Skeletal muscle cell (primary cell): ENCODE measurements at regions not wholly inside any gene's neighbourhood (a gene's known extent, or its start where the extent isn't known, plus 50 kb on each side); places are given as distances from the start of the nearest gene placed in this dataset.
A peak's percentile ranks its signal among the peaks of the same experiment; 100 is the strongest.

Source experiments
- DNase-seq: peaks from one replicate; pipeline ENCODE4 v3.0.0-alpha.2; 2010; ENCODE audit warnings: low read depth
- H3K4me3 ChIP-seq: 2 replicates; pipeline ENCODE4 v1.5.1; 2011; ENCODE audit warnings: low read depth, mild to moderate bottlenecking, control low read depth, low read length, moderate library complexity

DNA sequence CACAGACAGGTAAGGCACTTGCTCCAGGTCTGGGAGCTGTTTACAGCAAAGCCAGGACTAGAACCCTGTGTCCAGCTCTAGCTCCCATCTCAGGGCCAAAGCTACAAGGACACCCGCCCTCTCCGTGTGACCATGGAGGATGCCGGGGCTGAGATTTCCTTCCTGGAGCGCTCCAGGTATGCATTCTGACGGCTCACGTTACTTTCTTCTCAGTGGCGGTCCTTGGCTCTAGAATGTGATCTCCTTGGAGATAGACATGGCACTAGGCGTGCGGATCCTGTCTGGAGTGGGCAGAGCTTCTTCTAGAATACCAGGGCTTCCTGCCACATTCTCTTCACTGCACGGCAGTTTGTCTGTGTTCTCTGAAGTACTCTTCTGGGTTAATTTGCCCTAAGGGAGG, 185.7 kb downstream of the OPA1 start:
- DNase-seq: no peak
- H3K4me3 ChIP-seq: no peak overlapping the region

DNA sequence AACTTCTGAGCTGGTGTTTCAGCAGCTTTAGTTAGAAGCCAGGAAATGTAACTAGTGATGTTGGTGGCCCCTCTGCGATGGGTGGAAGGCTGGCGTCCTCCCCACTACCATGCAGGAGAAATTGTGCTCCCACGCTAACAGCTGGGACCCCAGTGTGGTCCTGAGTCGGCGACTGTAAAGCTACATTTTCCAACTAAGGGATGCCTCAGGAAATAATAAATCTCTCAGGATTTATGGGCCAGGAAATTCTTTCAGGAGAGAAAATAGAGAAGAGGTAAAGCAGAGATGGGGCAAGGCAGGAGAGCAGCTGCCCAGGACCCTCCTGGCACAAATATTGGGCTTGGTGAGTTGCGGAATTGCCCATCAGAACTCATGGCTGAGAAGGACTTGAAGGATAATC, 186.9 kb downstream of the OPA1 start:
- no peak overlapping the region for H3K4me3 ChIP-seq
- DNase-seq: no peak

DNA sequence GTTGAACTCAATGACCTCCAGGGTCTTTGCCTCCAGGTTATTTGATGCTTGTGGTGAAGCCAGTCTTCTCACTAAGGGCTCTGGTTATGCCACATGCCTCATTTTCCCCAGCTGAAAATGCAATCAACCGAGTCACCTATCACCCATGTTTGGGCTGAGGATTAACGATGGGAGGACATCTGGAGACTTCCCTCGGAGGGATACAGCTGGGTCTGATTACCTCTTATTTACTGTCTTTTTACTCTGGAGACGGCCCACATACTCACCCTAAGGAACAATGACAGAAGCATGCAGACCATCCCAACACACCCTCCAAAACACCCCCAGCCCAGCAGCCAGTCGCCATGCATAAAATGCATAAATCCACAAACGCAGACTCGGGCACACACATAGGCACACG, 187.4 kb downstream of the OPA1 start:
- no peak for DNase-seq

DNA sequence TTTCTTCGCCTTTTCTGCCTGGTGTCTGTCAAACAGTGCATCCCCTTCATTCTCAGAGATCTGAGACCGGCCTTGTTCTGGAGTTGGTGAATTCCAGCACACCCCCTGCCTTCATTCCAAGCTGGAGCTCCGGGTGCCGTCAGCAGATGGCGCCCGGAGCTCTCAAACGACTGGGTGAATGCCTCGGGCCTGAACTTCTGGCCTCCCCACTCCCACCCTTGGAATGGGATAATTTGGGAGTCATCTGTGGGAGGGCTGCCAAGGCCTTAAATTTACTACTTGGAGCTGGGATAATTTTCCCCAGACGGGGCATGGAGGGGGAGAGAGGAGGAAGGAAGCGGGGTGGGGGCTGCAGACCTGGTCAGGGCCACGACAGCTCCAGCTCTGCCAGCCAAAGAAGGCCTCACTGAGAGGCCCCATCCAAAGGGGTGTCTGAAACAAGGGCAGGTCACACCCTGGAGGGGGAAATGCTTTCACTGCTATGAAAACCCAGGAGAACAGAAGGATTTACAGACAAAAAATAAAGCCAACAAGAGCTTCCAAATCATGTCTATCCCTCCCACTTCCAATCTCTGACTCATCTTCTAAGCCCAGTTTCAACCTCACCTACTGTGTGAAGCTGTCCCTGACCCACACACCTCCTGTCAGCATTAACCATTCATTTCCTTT, 187.9 kb downstream of the OPA1 start:
- peak; percentile 42 for DNase-seq
- H3K4me3 ChIP-seq: no peak overlapping the region

More for the DNA sequence above, 187.4 kb downstream of the OPA1 start:
- H3K4me3 ChIP-seq: no peak overlapping the region

DNA sequence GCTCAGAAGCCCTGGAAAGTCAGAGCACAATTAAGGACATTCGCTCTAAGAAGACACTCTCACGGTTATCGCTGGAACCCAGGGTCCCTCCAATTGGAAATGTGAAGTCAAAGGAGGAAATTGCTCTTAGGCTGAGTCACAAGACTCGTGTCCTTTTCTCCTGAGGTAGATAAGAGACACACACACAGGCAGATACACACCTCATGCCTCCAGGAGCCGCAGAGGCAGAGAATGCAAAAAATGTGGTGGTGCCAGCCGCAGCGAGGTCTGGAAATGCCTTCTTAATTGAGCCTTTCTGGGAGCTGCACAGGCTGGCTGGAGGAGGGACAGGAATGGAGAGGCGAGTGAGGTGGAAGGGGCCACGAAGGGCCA, 189.3 kb downstream of the OPA1 start:
- DNase-seq: no peak

DNA sequence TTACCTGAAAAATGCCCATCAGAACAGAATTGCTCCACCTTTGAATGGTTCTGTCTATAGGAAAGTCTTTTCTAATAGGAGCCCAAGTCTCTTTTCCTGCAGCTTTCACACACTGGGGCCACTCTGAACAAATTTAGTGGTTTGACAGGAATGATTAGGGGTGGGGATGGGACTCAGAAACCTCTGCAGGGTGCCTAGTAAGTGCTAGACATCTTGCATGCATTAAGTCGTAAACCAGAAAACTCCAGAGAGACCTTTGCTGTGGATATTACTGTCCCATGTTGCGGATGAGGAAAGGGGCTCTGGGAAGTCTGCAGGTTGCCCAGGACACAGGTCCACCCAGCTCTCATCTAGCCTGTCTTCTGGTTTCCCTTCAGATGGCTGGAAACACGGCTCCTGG, 189.7 kb downstream of the OPA1 start:
- DNase-seq: no peak
- H3K4me3 ChIP-seq: no peak overlapping the region

More for the DNA sequence above, 189.3 kb downstream of the OPA1 start:
- H3K4me3 ChIP-seq: no peak overlapping the region

DNA sequence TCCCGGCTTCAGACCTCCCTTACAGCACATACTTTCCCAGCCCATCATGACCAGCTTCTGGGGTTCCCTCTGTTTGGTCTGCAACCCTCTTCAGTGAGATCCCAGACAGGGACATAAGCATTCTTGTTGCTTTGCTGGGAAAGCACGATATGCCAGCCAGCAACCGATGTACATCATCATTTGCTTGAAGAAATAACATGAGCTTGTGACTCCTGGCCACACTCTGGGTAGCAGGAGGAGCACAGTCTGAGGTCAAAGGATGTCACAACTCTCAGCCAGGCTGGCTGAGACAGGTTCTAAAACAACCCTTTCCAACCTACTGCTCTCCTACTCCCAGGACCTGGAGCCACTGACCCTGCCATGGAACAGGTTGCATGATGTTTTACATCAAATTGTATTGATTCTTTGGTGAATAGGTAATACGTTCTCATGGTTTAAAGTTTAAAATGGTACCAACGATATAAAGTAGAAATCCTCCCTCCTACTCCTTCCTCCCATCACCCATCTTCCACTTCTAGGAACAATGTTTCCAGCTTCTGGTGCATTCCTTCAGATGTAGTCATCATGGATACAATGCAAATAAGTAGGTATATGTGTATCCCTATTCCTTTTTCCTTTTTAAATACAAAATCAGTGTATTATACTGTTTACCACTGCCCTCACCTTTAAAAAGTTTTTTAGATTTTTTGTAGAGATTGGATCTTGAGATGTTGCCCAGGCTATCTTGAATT, 190.3 kb downstream of the OPA1 start:
- DNase-seq: no peak
- no peak overlapping the region for H3K4me3 ChIP-seq

DNA sequence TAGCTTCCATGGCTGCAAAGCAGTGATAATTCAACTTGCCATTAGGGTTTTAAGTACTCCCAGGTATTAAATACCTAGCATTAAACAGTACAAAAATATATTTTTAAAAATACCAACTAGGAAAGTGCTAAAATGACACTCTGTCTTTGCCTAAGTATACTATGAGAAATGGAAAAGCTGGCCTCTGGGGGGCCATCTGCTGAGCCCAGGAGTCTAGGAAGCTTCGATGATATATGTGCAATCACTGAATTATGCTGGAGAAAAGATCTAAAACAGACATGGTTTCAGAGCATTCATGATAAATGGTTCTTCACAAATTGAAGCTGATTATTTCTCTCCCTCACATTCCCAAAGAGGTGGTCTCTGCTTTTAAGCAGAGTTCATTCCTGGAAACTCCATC, 191.8 kb downstream of the OPA1 start:
- H3K4me3 ChIP-seq: no peak overlapping the region
- DNase-seq: no peak

DNA sequence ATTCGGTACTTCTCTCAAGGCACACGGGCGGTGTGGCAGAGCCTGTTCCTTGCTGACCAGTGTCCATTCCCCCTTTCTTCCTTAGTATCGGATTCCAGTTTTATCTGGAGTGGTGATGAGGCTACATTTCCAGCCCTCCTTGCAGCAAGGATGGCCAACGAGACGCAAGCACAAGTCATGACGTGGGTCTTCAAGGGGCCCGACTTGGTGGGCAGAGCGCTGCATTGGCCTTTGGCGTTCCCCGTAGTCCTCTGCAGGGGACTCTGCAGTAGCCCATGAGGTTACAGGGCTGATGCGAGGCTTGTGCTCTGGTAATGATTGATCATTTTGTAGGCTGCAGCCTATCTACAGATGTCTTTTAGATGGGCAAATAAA, 194.5 kb downstream of the OPA1 start:
- H3K4me3 ChIP-seq: no peak overlapping the region

DNA sequence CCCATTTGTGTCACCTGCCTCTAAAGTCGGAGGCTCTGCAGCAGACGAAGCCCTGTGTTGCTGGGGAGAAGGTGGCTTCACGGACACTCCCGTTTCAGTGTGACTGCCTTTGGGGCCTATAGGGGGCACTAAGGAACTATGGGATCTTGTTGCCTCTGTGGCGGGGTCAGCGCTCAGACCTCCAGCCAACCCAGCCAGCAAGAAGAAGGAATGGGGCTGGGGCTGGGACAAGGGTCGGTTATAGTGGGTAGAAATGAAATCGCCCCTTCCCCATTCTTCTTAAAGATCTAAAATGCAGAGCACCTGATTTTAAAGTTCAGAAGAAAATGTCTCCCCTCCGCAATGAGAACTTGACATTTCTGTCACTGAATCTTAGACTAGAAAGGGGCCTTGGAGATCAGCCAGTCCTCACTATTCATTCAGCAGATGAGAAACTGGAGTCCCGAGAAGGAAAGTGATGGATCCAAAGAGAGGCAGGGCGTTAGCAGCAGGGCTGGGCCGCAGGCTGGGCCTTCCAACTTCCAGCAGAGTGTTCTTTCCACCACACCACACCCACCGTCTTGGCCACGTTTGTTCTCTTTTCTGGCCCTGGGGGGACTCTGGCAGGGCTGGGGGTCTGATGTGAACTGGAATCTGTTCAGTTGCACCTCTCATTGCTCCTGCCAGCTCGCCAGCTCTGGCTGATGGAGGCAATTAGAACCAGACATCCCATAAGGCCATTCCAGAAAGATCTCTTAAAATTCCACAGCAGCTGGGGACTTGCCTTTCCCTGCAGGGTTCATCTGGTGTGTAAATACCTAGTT, 195.4 kb downstream of the OPA1 start:
- DNase-seq: no peak
- no peak overlapping the region for H3K4me3 ChIP-seq

More for the DNA sequence above, 194.5 kb downstream of the OPA1 start:
- DNase-seq: no peak

DNA sequence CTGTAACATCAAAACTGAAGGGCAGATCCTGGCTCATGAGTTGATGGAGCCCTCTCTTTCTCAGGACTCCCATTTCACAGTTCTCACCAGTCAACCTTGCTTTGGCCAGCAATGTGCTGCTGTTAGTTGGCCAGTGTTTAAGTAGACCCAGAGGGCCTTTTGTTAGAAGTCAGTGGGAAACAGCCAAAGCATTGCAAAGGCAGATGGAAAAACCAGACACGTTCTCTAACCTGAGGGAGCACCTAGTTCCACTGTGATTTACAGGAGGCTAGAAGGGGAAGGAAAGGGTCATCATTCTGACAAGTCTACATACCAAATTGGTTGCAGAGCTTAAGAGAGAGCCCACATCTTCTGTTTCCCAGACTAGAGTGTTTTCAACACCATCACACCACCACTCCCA, 196.4 kb downstream of the OPA1 start:
- H3K4me3 ChIP-seq: no peak overlapping the region
- no peak for DNase-seq

DNA sequence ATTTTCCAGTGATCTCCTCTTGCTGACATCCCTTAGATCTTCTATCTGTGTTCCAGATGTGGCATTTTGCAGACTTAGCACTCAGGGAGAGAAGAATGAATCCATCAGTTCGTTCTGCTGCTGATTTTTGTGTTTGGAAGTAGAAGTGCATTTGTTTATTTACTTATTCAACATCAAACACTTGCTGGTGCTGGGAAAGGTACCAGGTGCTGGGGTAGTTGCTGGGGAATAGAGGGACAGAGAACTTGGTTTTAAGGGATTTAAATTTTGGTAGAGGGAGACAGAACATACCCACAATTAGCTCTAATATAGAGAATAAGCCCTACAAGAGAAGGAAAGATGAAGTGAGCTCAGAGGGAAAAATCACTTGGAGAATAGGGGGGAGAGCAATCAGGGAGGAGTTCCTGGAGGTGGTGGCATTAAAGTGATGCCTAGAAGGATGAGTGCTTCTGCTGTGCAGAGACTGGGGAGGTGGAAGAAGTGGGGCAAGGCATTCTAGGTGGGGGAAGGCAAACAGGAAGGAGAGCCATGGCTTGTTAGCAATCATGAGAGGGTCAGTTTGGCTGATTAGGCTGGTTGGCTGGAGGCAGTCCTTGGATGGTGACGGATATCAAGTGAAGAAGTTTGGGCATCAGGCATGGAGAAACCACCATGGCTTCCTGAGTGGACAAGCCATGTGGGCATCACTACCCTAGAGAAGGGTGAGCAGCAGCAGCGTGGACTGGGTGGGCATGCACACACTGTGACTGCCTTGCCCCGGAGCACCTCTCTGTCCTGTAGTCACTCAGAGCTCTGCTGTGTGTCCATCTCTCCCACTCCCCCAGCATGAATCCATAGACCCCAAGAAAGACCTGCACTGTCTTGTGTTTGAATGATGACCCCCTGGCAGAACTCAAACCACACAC, 197.3 kb downstream of the OPA1 start:
- H3K4me3 ChIP-seq: no peak overlapping the region
- DNase-seq: no peak

DNA sequence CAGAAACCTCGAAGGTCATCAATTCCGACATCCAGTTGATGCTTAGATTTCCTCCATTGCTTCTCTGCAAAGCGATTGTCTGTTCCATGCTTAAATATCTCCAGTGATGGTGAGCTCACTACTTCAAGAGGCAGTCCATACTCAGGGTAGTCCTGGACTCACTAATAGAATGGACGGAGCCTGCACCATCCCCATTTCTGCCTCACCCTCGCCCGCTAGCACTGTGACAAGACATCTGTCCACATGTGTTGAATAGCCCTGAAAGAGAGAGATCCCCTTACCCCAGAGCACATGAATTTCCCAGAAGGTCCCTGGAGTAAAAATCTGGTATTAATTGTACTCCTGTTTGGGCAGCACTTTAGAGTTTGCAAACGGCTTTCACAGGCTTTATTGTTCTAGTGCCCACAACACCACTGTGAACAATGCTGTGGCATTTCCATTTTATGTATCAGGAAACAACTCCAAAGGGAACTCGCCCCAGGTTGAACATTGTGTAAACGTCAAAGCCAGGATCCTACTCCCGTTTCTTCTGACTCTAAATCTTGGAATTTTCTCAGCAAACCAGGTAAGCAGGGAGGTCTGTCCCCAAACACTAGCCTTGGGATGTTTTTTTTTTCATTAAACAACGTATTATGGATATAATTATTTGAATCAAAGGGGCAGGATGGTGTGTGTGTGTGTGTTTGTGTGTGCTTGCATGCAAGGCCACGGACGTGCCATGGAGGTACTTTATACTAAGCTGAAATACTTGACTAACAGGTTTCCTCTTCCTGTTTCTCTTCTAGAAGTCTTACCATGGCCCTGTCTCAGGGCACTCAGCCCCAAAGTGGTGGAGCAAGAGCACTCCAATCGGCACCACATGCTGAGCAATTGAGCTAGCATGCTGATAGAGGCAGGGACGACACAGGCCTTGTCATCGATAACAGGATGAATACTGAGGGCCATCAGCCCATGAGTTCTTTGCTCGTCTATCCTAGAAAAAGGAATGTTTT, 198.3 kb downstream of the OPA1 start:
- no peak overlapping the region for H3K4me3 ChIP-seq
- no peak for DNase-seq

DNA sequence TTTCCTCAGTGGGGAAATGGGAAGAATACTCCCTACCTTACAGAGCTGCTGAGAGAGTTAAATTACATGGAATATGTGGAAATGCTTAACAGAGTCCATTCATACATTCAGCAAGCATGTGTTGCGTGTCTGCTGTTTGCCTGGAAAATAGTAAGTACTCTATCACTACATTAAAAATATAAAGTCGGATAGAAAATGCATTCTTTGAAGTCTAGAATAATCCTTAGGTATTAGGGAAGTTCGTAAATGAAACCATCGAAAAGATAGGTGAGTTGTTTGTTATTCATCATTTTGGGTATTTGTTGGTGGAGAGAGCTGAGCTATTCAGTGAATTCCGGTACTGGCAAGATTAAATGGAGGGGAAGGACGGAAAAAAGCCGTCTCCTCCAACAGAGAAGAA, 200.1 kb downstream of the OPA1 start:
- no peak for DNase-seq
- no peak overlapping the region for H3K4me3 ChIP-seq

DNA sequence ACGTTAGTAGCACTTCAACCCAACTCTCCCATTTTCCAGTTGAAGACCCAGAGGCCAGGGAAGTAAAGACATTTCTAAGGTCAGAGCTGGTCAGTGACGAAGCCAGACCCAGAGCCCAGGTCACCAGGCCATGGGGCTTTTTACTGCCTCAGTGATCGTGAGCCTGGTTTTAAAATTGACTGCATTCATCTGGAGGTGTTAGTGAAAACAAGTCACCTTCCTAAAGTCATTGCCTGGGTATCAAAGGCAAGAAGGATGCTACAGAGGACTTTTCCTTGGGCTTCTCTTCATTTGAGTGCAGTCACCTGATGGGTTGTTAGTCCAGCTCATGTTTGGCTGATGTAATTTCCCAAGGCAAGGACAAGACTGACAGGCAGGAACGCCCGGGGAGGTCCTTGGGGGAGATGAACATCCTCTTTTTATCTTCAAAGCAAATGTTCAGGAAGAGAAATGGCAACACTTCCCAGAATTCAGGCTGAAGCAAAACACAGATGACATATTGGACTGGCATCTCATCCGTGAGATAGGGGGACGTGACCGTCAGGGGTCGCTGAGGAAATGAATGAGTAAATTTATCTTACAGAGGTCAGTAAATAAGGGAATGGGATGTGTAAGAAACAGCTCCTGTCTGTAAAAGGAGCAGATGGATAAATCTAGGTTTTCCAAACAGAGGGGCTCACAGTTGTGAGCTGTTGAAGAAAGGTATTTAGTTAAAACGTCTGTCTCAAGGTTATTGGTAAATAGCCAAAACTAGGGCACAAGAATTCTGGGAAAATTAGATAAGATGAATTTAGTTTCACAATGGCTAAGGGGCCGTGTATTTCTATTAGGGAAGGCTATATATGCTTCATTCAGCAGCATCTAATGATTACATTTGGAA, 201.2 kb downstream of the OPA1 start:
- H3K4me3 ChIP-seq: no peak overlapping the region
- DNase-seq: no peak

DNA sequence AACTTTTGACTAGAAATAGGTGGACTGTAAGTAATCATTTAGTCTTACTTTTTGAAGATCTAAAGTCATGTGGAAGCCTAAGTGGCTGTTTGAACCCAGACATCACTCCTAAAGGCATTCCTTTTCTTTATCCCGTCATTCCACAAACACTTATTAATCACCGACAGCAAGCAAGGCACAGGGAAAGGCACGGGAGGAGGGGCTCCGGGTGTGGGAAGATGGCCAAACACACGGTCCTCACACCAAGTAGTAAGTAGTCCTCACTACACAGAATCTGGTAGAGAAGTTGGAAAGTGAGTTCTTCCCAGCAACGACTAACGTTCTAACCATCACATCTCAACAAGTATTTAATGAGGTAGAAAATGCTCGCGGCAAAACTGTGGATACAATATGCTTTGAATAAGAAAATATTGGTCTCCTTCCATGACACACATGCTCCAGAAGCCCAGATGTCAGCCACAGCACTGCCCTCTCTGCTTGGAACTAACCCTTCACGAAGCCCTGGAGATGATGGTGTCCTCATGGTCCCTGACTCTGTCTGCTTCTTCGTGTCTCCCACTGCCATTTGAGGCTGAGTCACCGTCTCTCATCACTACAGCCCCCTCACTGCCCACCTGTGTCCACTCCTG, 202.2 kb downstream of the OPA1 start:
- no peak for DNase-seq
- H3K4me3 ChIP-seq: no peak overlapping the region

DNA sequence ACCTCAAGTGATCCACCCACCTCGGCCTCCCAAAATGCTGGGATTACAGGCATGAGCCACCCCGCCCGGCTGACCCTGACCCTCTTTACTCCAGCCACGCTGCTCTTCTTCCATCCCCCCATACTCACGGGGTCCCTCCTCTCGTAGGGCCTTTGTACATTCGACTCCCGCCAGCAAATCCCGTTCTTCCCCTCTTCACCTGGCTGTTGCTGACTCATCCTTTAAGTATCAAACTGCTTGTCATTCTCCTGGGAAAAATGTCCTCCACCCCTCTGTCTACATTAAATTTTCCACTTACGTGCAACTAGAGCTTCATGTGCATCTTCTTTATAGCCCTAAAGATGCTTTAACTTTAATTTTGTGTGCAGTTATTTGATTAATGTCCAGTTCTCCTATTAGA, 203.1 kb downstream of the OPA1 start:
- no peak overlapping the region for H3K4me3 ChIP-seq
- no peak for DNase-seq
